ENCODE measurements at regions not wholly inside any gene's neighbourhood (a gene's known extent, or its start where the extent isn't known, plus 50 kb on each side); places are given as distances from the start of the nearest gene placed in this dataset.

- Histone ChIP-seq H3K9me3 (ENCODE audit: control insufficient read depth, low read depth, low read length) (peaks cover 17% of the 10 kb centered on the region), H3K4me3 (ENCODE audit: control insufficient read depth in 2 of 3, extremely low read depth in 1 of 3, insufficient read depth in 2 of 3, low read depth in 1 of 3, low read length in 3 of 3) (no peak overlapping the region), H3K27me3 (ENCODE audit: control insufficient read depth, extremely low read depth, insufficient read depth, low read length) (no peaks in the 10 kb centered on the region), H3K4me1 (ENCODE audit: control insufficient read depth, extremely low read depth, insufficient read depth, low read length) (no peaks in the 10 kb centered on the region), H3K27ac (ENCODE audit: control insufficient read depth, insufficient read depth, low read length) (no peak overlapping the region), H4K20me1 (ENCODE audit: control insufficient read depth, extremely low read depth, insufficient read depth, low read length) (no peaks in the 10 kb centered on the region), H3K36me3 (ENCODE audit: control insufficient read depth in 2 of 2, extremely low read depth in 1 of 2, insufficient read depth in 2 of 2, low read length in 2 of 2) (no peaks in the 10 kb centered on the region), H3K9me1 (ENCODE audit: control insufficient read depth, extremely low read depth, insufficient read depth, low read length) (no peaks in the 10 kb centered on the region), H3K9ac (ENCODE audit: control insufficient read depth, extremely low read depth, insufficient read depth, low read length) (no peak overlapping the region), H3K79me2 (ENCODE audit: control insufficient read depth, insufficient read depth, low read length) (no peaks in the 10 kb centered on the region), H3K4me2 (ENCODE audit: control insufficient read depth, extremely low read depth, insufficient read depth, low read depth, low read length) (no peak overlapping the region), H2AFZ (ENCODE audit: control insufficient read depth, low read length) (no peak overlapping the region)
- dilution Hi-C loops (cut with MboI; ENCODE audit: extremely low pct_ligation_motif_present, low sequenced_read_pairs): no loop called here
- FAIRE-seq (no peak), DNase-seq (ENCODE audit: low read depth, low spot score) (no peak)
- TF ChIP-seq, protein P1, sequence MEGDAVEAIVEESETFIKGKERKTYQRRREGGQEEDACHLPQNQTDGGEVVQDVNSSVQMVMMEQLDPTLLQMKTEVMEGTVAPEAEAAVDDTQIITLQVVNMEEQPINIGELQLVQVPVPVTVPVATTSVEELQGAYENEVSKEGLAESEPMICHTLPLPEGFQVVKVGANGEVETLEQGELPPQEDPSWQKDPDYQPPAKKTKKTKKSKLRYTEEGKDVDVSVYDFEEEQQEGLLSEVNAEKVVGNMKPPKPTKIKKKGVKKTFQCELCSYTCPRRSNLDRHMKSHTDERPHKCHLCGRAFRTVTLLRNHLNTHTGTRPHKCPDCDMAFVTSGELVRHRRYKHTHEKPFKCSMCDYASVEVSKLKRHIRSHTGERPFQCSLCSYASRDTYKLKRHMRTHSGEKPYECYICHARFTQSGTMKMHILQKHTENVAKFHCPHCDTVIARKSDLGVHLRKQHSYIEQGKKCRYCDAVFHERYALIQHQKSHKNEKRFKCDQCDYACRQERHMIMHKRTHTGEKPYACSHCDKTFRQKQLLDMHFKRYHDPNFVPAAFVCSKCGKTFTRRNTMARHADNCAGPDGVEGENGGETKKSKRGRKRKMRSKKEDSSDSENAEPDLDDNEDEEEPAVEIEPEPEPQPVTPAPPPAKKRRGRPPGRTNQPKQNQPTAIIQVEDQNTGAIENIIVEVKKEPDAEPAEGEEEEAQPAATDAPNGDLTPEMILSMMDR (optimal IDR thresholded peaks at IDR 0.05 in 1 of 3, IDR thresholded peaks at IDR 0.05 in 1 of 3, conservative IDR thresholded peaks at IDR 0.05 in 1 of 3; ENCODE audit: extremely low read depth in 1 of 3, insufficient read depth in 2 of 3, low read length in 3 of 3): no peak
- no peak for TF ChIP-seq EZH2 (IDR thresholded peaks at IDR 0.05; ENCODE audit: low read length)
Observed at GRCh38 chr18:78762753-78763152, 216.9 kb upstream of the SALL3 start.

DNA sequence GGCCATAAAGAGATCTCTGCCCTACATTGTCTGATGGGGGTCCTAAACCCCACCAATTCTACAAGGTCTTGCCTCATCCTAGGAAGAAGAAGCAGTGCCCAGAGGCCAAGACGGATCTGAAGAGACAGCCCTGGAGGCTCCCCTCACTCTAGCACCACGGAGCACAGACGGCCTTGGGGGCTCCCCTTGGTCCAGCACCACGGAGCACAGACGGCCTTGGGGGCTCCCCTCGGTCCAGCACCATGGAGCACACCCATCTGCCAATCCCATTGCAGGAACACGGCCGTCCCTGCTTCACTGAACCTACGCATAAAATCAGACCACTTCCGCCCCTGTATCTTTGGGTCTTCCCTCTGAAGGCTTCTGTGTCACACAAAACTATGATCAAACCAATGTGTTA is 215.1 kb upstream of the SALL3 start:
- no peaks in the 10 kb centered on the region for H3K27me3 ChIP-seq (ENCODE audit: control insufficient read depth, extremely low read depth, insufficient read depth, low read length)
- no peak for FAIRE-seq
- H3K79me2 ChIP-seq (ENCODE audit: control insufficient read depth, insufficient read depth, low read length): no peaks in the 10 kb centered on the region

More for the DNA sequence above, 215.1 kb upstream of the SALL3 start:
- Histone ChIP-seq H3K4me2 (ENCODE audit: control insufficient read depth, extremely low read depth, insufficient read depth, low read depth, low read length) (no peak overlapping the region), H3K9me3 (ENCODE audit: control insufficient read depth, low read depth, low read length) (peaks cover 14% of the 10 kb centered on the region), H3K27ac (ENCODE audit: control insufficient read depth, insufficient read depth, low read length) (no peak overlapping the region), H3K4me3 (ENCODE audit: control insufficient read depth in 2 of 3, extremely low read depth in 1 of 3, insufficient read depth in 2 of 3, low read depth in 1 of 3, low read length in 3 of 3) (no peak overlapping the region), H3K9me1 (ENCODE audit: control insufficient read depth, extremely low read depth, insufficient read depth, low read length) (no peaks in the 10 kb centered on the region), H3K4me1 (ENCODE audit: control insufficient read depth, extremely low read depth, insufficient read depth, low read length) (no peaks in the 10 kb centered on the region), H4K20me1 (ENCODE audit: control insufficient read depth, extremely low read depth, insufficient read depth, low read length) (no peaks in the 10 kb centered on the region), H2AFZ (ENCODE audit: control insufficient read depth, low read length) (no peak overlapping the region), H3K9ac (ENCODE audit: control insufficient read depth, extremely low read depth, insufficient read depth, low read length) (no peak overlapping the region), H3K36me3 (ENCODE audit: control insufficient read depth in 2 of 2, extremely low read depth in 1 of 2, insufficient read depth in 2 of 2, low read length in 2 of 2) (no peaks in the 10 kb centered on the region)
- no peak for TF ChIP-seq EZH2 (IDR thresholded peaks at IDR 0.05; ENCODE audit: low read length)
- TF ChIP-seq, protein P1 (optimal IDR thresholded peaks at IDR 0.05 in 1 of 3, IDR thresholded peaks at IDR 0.05 in 1 of 3, conservative IDR thresholded peaks at IDR 0.05 in 1 of 3; ENCODE audit: extremely low read depth in 1 of 3, insufficient read depth in 2 of 3, low read length in 3 of 3): no peak
- dilution Hi-C loops (cut with MboI; ENCODE audit: extremely low pct_ligation_motif_present, low sequenced_read_pairs): no loop called here
- DNase-seq (ENCODE audit: low read depth, low spot score): no peak

Measured in keratinocyte (primary cell).